ENCODE measurements at regions not wholly inside any gene's neighbourhood (a gene's known extent, or its start where the extent isn't known, plus 50 kb on each side); places are given as distances from the start of the nearest gene placed in this dataset.

- Histone ChIP-seq H3K9me3 (ENCODE audit: insufficient read depth in 2 of 2, low read depth in 1 of 2, low read length in 1 of 2) (no peaks in the 10 kb centered on the region), H3K27ac (ENCODE audit: low read depth, low read length) (no peak overlapping the region), H3K79me2 (ENCODE audit: control insufficient read depth in 1 of 2, insufficient read depth in 2 of 2, low read length in 2 of 2) (no peaks in the 10 kb centered on the region), H3K27me3 (replicated peaks in 1 of 4; ENCODE audit: control insufficient read depth in 3 of 4, extremely low read depth in 1 of 4, insufficient read depth in 3 of 4, low read length in 3 of 4) (peaks cover 5 to 46% (median 32%) of the 10 kb centered on the region in 4 experiments), H4K91ac (replicated peaks; ENCODE audit: insufficient read length, low read length) (no peak overlapping the region), H3K4me3 (ENCODE audit: extremely low read depth in 1 of 4, insufficient read depth in 2 of 4, low read depth in 3 of 4, low read length in 4 of 4) (no peak overlapping the region), H3K4me1 (replicated peaks in 1 of 4; ENCODE audit: control insufficient read depth in 3 of 4, insufficient read depth in 4 of 4, low read length in 3 of 4) (peaks cover 22 to 65% (median 48%) of the 10 kb centered on the region in 4 experiments), H3K4ac (replicated peaks; ENCODE audit: insufficient read length, low read depth, low read length) (no peak overlapping the region), H3K14ac (ENCODE audit: insufficient read length) (no peak overlapping the region), H4K20me1 (replicated peaks in 1 of 2; ENCODE audit: control insufficient read depth in 1 of 2, insufficient read depth in 2 of 2, low read length in 2 of 2) (no peaks in the 10 kb centered on the region), H3K23me2 (ENCODE audit: low read depth, low read length) (no peaks in the 10 kb centered on the region; the same call in 1 of the 2 replicates), H3K18ac (ENCODE audit: extremely low read depth, low read length) (no peak overlapping the region; the same call in 1 of the 2 replicates), H3K36me3 (ENCODE audit: control insufficient read depth in 2 of 4, insufficient read depth in 4 of 4, low read length in 3 of 4) (no peaks in the 10 kb centered on the region), H4K8ac (ENCODE audit: extremely low read depth, insufficient read depth, low read length) (no peak overlapping the region), H2AK5ac (ENCODE audit: low read depth, low read length) (no peak overlapping the region), H2BK5ac (ENCODE audit: low read depth, low read length) (no peak overlapping the region), H3K4me2 (ENCODE audit: insufficient read depth in 1 of 2, low read depth in 2 of 2, low read length in 2 of 2) (peak overlapping the region in 1 of 2 experiments; percentile 20; a peak in 2 of 4 replicates), H3K56ac (replicated peaks; ENCODE audit: insufficient read length, low read depth, low read length) (no peak overlapping the region), H4K5ac (ENCODE audit: insufficient read length, low read depth, low read length) (no peak overlapping the region), H2BK15ac (ENCODE audit: low read length) (no peak overlapping the region), H3K23ac (ENCODE audit: insufficient read length) (no peak overlapping the region), H2BK20ac (ENCODE audit: low read length) (no peak overlapping the region), H3K79me1 (ENCODE audit: low read depth, low read length) (no peaks in the 10 kb centered on the region), H3K9ac (replicated peaks in 1 of 4; ENCODE audit: extremely low read depth in 1 of 4, low read depth in 3 of 4, low read length in 3 of 4) (no peak overlapping the region), H2BK12ac (ENCODE audit: low read depth, low read length) (no peak overlapping the region), H2BK120ac (replicated peaks; ENCODE audit: low read depth, low read length) (peak overlapping the region; percentile 50), H2AFZ (ENCODE audit: low read length) (no peak overlapping the region)
- ChIA-PET CTCF (ENCODE audit: partially characterized antibody) (interaction anchor here (0.7 to 2.2 kb wide), 9 partner anchors 11 to 763 kb away, joined by 3 to 6 read pairs (median 4); no protein-coding TSS in a partner anchor), POLR2A (ENCODE audit: partially characterized antibody) (interaction anchor here (1.4 to 3.3 kb wide), 2 partner anchors 16 to 19 kb away, joined by 6 to 17 read pairs; no protein-coding TSS in a partner anchor)
- no peak for FAIRE-seq
- no peak for DNase-seq (ENCODE audit: low read depth in 1 of 2, low spot score in 2 of 2)
- WGBS, 2 experiments (ENCODE audit: extremely low coverage in 1 of 2, insufficient coverage in 1 of 2, insufficient read length in 1 of 2, insufficient replicate concordance in 2 of 2, low coverage in 1 of 2, low lambda C conversion rate in 2 of 2, missing lambda C conversion rate in 1 of 2): 47% methylated on average over 10 of the region's 10 CpGs; no CpG with 5 or more reads in 1 of the 2 experiments
- no peak for TF ChIP-seq TBP (IDR thresholded peaks at IDR 0.05; ENCODE audit: low read depth, low read length)
- no peak for TF ChIP-seq EZH2 (IDR thresholded peaks at IDR 0.05; ENCODE audit: low read depth, low read length, severe bottlenecking)
- TF ChIP-seq RXRA (IDR thresholded peaks at IDR 0.05; ENCODE audit: insufficient read depth, low read depth, low read length): no peak
- no peak for TF ChIP-seq SUZ12 (IDR thresholded peaks at IDR 0.05; ENCODE audit: low read length)
- TF ChIP-seq TAF7 (optimal IDR thresholded peaks at IDR 0.05; ENCODE audit: borderline replicate concordance, low read depth, low read length): no peak
- no peak for TF ChIP-seq ATF3 (IDR thresholded peaks at IDR 0.05; ENCODE audit: insufficient read depth, low read depth, low read length)
- TF ChIP-seq CTBP2 (IDR thresholded peaks at IDR 0.05; ENCODE audit: borderline replicate concordance, insufficient read depth, insufficient read length, low read length): no peak
- TF ChIP-seq MAFK (IDR thresholded peaks at IDR 0.05; ENCODE audit: low read depth, low read length): no peak
- TF ChIP-seq, protein P1, sequence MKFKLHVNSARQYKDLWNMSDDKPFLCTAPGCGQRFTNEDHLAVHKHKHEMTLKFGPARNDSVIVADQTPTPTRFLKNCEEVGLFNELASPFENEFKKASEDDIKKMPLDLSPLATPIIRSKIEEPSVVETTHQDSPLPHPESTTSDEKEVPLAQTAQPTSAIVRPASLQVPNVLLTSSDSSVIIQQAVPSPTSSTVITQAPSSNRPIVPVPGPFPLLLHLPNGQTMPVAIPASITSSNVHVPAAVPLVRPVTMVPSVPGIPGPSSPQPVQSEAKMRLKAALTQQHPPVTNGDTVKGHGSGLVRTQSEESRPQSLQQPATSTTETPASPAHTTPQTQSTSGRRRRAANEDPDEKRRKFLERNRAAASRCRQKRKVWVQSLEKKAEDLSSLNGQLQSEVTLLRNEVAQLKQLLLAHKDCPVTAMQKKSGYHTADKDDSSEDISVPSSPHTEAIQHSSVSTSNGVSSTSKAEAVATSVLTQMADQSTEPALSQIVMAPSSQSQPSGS (IDR thresholded peaks at IDR 0.05; ENCODE audit: low read length): no peak
- TF ChIP-seq POLR2AphosphoS5 (IDR thresholded peaks at IDR 0.05; ENCODE audit: low read depth, low read length): no peak
- no peak for TF ChIP-seq CHD2 (IDR thresholded peaks at IDR 0.05; ENCODE audit: low read length)
- TF ChIP-seq KDM5A (IDR thresholded peaks at IDR 0.05; ENCODE audit: low read length): no peak
Measured at GRCh38 chr5:3120028-3120427, 368.6 kb upstream of the IRX2 start.
